Spinal cord (tissue), 9 donors: ENCODE measurements at regions not wholly inside any gene's neighbourhood (a gene's known extent, or its start where the extent isn't known, plus 50 kb on each side); places are given as distances from the start of the nearest gene placed in this dataset.
A peak's percentile ranks its signal among the peaks of the same experiment; 100 is the strongest.

Experiments used
- DNase-seq, 6 donors: peaks; one replicate each; pipeline versions ENCODE4 v3.0.0 to v3.0.0-alpha.2; 2013 to 2015; ENCODE audit warnings: low spot score in 6 of 6, low read depth in 4 of 6
- H3K27ac ChIP-seq: one replicate; pipeline ENCODE4 v1.5.1; 2013; ENCODE audit warnings: low read depth, low read length, control low read depth
- H3K27me3 ChIP-seq: one replicate; pipeline ENCODE4 v1.6.1; 2013; ENCODE audit warnings: low read length; ENCODE audit not compliant: control insufficient read depth, insufficient read depth
- H3K36me3 ChIP-seq: one replicate; pipeline ENCODE4 v1.6.1; 2013; ENCODE audit warnings: low read length; ENCODE audit not compliant: control insufficient read depth, insufficient read depth
- H3K4me1 ChIP-seq: one replicate; pipeline ENCODE4 v1.6.1; 2013; ENCODE audit warnings: low read length; ENCODE audit not compliant: control insufficient read depth, insufficient read depth
- H3K4me3 ChIP-seq: one replicate; pipeline ENCODE4 v1.5.1; 2013; ENCODE audit warnings: low read depth, low read length, control low read depth
- H3K9me3 ChIP-seq: one replicate; pipeline ENCODE4 v1.6.1; 2013; ENCODE audit warnings: low read length; ENCODE audit not compliant: control insufficient read depth, insufficient read depth
- WGBS: methylation state at CpG from one replicate; pipeline ENCODE4 v1.1.5; 2013; ENCODE audit warnings: missing lambda C conversion rate; ENCODE audit not compliant: insufficient coverage; 5-methylcytosine and 5-hydroxymethylcytosine counted together
- donor health status: healthy.

DNA sequence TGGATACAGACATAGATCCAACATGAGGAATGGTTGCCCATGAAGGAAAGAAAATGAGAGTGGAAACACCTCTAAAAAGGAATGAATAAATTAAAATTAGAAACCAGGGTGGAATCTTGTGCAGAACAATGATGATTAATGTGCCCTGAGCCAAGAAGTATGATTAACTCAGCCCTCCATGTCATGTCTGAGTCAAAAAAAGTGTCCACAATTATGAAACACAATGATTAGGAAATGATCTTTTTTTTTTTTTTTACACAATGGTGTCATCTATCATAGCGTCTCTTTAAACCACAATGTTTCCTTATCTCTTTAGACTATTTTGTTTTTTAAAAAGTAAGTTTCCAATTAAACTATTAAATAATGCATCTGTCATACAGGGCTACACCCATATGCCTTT, 78.9 kb upstream of the RAB4A start:
- Histone ChIP-seq H3K27me3 (no peaks in the 10 kb centered on the region), H3K27ac (no peak overlapping the region), H3K4me3 (no peak overlapping the region), H3K4me1 (no peaks in the 10 kb centered on the region), H3K36me3 (no peaks in the 10 kb centered on the region), H3K9me3 (no peaks in the 10 kb centered on the region)
- WGBS, result no CpG with 5 or more reads among the region's 1 CpG
- DNase-seq, result no peak

DNA sequence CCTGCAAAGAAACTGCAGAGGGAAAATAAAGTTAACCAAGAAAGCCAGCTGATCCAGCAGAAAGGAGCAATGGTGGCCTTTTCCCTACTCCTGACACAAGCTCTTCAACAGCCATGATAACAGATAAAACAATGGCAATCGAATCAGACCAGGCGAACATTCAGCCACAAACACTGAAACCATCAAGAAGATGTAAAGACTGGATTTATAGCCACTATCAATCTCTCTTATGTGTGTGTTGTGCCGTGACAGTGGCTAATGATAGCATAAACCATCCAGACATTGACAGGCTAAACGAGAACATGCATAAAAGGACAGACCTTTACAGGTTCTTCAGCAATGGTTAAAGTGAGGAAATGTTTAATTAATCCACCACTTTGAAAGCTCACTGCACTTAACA, 78.1 kb upstream of the RAB4A start:
- no peaks in the 10 kb centered on the region for H3K36me3 ChIP-seq
- H3K4me3 ChIP-seq, result no peak overlapping the region
- H3K9me3 ChIP-seq, result no peaks in the 10 kb centered on the region
- 33% methylated on average over 2 of the region's 4 CpGs for WGBS
- no peak overlapping the region for H3K27ac ChIP-seq
- H3K4me1 ChIP-seq, result no peaks in the 10 kb centered on the region
- no peaks in the 10 kb centered on the region for H3K27me3 ChIP-seq
- peak in 1 of 6 donors; percentile 54 for DNase-seq

DNA sequence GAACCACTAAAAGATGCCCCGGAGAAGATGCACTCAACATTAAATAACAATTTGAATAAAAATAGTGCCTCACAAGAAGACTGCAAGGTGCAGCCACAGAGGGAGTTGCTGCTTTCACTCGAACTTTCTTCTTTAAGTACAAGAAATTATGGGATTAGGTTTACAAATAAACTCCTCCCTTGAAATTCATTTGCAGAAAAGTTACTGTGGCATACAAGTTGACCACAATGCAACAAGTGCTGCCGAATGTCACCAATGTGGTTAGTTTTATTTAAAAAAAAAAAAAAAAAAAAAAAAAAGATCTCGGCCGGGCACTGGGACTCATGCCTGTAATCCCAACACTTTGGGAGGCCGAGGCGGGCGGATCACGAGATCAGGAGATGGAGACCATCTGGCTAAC, 76.8 kb upstream of the RAB4A start:
- Histone ChIP-seq H3K27me3 (no peaks in the 10 kb centered on the region), H3K27ac (no peak overlapping the region), H3K9me3 (no peaks in the 10 kb centered on the region), H3K4me3 (no peak overlapping the region), H3K4me1 (no peaks in the 10 kb centered on the region), H3K36me3 (no peaks in the 10 kb centered on the region)
- WGBS, result 94% methylated on average over 3 of the region's 9 CpGs
- DNase-seq, result no peak

DNA sequence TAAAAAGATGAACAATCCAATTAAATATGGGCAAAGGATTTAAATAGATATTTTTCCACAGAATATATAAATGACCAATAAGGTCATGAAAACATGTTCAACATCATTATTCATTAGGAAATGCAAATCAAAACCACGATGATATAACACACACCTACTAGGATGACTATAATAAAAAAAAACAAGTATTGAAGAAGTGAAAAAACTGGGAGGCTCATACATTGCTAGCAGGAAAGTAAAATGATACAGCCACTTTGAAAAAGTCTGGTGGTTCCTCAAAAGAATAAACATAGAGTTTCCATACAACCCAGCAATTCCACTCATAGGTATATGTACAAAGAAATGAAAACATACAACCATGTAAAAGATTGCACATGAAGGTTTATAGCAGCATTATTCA, 75.7 kb upstream of the RAB4A start:
- WGBS, result no CpG with 5 or more reads among the region's 1 CpG

DNA sequence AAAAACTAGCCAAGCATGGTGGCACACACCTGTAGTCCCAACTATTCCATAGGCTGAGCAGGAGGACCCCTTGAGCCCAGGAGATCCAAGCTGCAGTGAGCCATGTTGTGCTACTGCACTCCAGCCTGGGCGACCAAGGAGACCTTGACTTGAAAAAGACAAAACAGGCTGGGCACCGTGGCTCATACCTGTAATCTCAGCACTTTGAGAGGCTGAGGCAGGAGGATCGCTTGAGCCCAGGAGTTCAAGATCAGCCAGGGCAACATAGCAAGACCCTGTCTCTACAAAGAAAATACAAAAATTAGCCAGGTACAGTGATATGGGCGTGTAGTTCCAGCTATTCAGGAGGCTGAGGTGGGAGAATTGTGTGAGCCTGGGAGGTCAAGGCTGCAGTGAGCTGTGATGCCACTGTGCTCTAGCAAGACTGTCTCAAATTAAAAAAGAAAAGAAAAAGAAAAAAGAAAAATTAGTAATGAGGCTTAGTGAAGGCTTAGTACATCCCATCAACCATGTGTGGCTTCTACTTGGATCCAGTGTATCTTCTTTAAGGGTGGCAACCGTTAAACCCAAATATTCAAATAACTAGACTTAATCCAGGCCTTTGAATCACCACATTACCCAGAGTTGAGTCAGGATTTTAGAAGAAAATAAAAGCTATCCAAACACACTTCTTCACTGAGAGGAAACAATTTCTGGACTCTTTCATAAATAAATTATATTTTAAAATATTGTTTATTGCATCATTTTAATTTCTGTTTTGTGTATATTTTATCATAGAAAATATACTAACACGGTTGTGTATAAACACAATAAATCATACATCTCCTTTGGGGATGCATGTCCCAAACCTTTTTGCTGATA, 74.3 kb upstream of the RAB4A start:
- Histone ChIP-seq H3K4me3 (no peak overlapping the region), H3K27me3 (no peaks in the 10 kb centered on the region), H3K27ac (no peak overlapping the region), H3K9me3 (no peaks in the 10 kb centered on the region), H3K4me1 (peaks cover 9% of the 10 kb centered on the region), H3K36me3 (no peaks in the 10 kb centered on the region)
- WGBS, result 74% methylated on average over 2 of the region's 6 CpGs
- no peak for DNase-seq

More for the DNA sequence above, 75.7 kb upstream of the RAB4A start:
- H3K4me1 ChIP-seq, result peaks cover 8% of the 10 kb centered on the region
- DNase-seq, result no peak
- H3K27ac ChIP-seq, result no peak overlapping the region
- no peaks in the 10 kb centered on the region for H3K9me3 ChIP-seq
- no peaks in the 10 kb centered on the region for H3K27me3 ChIP-seq
- H3K4me3 ChIP-seq, result no peak overlapping the region
- no peaks in the 10 kb centered on the region for H3K36me3 ChIP-seq

DNA sequence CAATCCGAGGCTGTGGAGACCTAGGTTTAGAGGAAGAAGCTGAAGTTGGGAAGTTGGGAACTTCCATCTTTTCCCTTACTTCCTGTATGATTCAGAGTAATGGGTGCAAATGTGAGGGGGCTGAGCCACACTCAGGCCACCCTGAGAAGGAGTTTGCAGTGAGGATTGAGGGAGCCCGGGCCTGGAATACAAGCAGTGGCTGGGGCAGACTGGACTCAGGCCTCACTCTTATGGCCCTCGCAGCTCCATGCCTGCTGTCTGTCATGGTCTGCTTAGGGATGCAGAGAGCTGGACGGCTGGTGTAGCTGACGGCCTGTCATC, 73.7 kb upstream of the RAB4A start:
- no peak for DNase-seq
- Histone ChIP-seq H3K4me3 (no peak overlapping the region), H3K27me3 (no peaks in the 10 kb centered on the region), H3K27ac (no peak overlapping the region), H3K36me3 (no peaks in the 10 kb centered on the region), H3K9me3 (no peaks in the 10 kb centered on the region), H3K4me1 (peaks cover 9% of the 10 kb centered on the region)
- 100% methylated on average over 3 of the region's 5 CpGs for WGBS

DNA sequence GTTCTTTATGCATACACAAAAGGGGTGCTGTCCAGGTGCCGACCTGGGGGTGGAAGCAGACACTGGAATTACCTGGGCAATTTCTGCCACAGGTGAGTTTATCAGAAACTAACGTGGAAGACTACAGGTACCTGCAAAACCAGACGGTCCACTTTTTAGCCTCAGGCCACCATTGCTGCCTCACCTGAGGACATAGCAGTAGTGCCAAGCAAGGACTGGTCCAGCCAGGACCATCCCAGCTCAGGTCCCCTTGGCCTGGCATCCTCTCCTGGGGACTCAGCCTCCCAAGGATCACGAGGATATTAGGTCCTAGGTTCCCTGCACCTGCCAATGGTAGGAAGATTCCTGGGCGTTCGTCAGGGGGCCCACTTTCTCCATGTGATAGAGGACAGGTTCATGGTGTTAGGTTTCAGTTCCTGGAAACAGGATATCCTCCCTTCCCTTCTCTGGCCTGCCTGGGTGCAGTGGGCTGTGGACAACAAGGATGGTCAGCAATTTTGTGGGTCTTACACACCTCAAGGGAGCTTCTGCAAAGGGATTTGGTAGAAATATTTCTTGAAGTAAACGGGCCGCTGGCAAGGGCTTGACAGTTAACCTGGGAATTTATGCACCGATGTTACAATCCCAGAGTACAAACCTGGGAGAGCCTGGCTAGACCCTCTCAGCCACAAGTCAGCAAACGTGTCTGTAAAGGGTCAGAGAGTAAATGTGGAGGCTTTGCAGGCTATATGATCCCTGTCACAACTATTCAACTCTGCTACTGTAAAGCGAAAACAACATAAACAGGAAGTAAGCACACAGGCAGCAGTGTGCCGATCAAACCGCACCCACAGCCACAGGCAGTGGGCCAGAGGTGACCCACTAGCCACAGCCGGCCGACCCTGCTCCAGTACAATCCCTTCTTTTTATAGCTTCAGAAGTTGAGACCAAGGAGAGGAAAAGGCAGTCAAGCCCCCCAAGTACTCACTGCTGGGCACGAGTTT, 71.4 kb upstream of the RAB4A start:
- peak in 1 of 6 donors; percentile 9 for DNase-seq
- Histone ChIP-seq H3K36me3 (no peaks in the 10 kb centered on the region), H3K4me1 (peaks cover 17% of the 10 kb centered on the region), H3K27ac (no peak overlapping the region), H3K9me3 (no peaks in the 10 kb centered on the region), H3K27me3 (no peaks in the 10 kb centered on the region), H3K4me3 (no peak overlapping the region)
- WGBS, result 71% methylated on average over 14 of the region's 16 CpGs

DNA sequence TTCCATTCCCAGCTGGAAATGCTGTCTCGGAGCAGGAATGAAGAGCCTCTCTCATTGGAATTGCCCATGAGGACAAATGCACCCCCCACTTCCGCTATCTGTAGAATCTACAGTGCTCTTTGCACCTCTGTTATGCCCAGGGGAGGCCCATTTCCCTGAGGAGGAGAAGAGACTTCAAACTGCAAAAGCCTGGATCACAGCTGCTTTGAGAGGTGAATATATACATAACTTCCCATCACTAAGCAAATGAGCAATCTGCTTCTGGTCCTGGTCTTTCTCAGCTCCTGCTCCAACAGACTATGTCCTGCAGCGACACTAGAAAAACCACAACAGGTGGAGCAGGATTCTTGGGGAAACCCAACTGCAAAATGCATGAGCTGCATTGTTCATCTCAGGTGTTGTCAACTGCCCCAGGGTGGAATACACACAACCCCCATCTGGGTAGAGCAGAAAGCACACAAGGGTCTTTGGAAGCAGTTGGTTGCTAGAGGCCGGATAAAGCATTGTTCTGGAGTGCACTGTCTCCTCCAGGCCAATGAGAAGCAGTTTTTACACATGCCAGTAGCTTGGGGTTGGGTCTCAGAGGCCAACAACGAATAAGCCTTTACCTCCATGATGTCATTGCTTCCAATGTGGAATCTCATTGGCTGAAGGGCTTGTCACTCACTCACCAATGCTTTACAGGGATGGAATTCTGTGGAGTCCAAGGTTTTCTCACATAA, 67.7 kb upstream of the RAB4A start:
- DNase-seq, result peak; percentile 80 to 99 (median 90)
- Histone ChIP-seq H3K27ac (peak overlapping the region; percentile 62), H3K36me3 (no peaks in the 10 kb centered on the region), H3K4me1 (peaks cover 35% of the 10 kb centered on the region), H3K27me3 (no peaks in the 10 kb centered on the region), H3K9me3 (no peaks in the 10 kb centered on the region), H3K4me3 (no peak overlapping the region)
- WGBS, result 63% methylated on average over 3 of the region's 5 CpGs

DNA sequence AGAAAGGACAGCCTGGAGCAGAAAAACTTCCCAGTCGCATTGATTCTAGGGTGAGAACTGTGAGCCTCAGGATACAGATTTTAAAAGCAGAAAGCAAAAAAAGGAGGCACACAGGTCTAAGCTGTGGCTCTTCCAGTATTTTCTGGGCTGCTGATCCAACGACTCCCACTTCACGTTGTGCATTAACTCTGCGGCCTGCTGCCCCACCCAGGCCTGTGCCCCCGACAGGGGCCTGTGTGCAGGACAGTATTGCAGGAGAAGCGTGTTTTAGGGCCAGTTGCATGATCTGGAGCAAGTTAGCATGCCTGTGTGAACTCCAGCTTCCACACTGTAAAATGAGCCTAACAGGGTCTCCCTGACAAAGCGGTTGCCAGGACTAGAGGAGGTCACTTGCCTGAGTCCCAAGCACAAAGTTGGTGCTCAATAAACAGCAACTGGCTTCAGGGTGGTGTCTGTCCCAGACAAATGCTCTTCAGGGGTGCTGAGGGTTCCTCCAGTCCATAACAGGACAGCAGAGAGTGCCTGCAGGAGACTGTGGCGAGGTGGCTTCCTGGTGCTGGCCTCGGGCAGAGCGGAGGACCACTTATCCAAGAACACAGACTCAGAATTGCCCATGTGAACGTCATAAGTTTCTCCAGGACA, 66.8 kb upstream of the RAB4A start:
- peak overlapping the region; percentile 62 for H3K27ac ChIP-seq
- DNase-seq, result no peak
- 90% methylated on average over 10 of the region's 11 CpGs for WGBS

More for the DNA sequence above, 66.8 kb upstream of the RAB4A start:
- no peaks in the 10 kb centered on the region for H3K27me3 ChIP-seq
- H3K4me1 ChIP-seq, result peaks cover 35% of the 10 kb centered on the region
- no peaks in the 10 kb centered on the region for H3K36me3 ChIP-seq
- no peaks in the 10 kb centered on the region for H3K9me3 ChIP-seq
- no peak overlapping the region for H3K4me3 ChIP-seq
